Spleen (tissue), 11 donors: ENCODE measurements at regions not wholly inside any gene's neighbourhood (a gene's known extent, or its start where the extent isn't known, plus 50 kb on each side); places are given as distances from the start of the nearest gene placed in this dataset.
A peak's percentile ranks its signal among the peaks of the same experiment; 100 is the strongest.

Experiments
- DNase-seq: peaks from one replicate; pipeline ENCODE4 v3.0.0-alpha.2; 2020
- H3K27ac ChIP-seq, 8 donors: fragments of 200-600 bp; sonication (generic) in 7 of 8; 1 replicate in 4 of 8; 2 replicates in 4 of 8; pipeline versions ENCODE4 v1.5.0 to v1.8.0; 2016 to 2021; ENCODE audit warnings: inconsistent platforms in 4 of 8, mild to moderate bottlenecking in 4 of 8, moderate library complexity in 1 of 8
- H3K27me3 ChIP-seq, 7 donors: fragments of 200-600 bp; sonication (generic) in 6 of 7; replicated peaks in 1 of 7; 1 replicate in 4 of 7; 2 replicates in 3 of 7; pipeline versions ENCODE4 v1.5.0 to v1.8.0; 2016 to 2021; ENCODE audit warnings: inconsistent platforms in 3 of 7, mild to moderate bottlenecking in 1 of 7
- H3K36me3 ChIP-seq, 6 donors: fragments of 200-600 bp; sonication (generic) in 5 of 6; 1 replicate in 4 of 6; 2 replicates in 2 of 6; pipeline versions ENCODE4 v1.5.0 to v1.8.0; 2016 to 2021; ENCODE audit warnings: inconsistent platforms in 2 of 6
- H3K4me1 ChIP-seq, 6 donors: fragments of 200-600 bp; sonication (generic) in 5 of 6; 1 replicate in 3 of 6; 2 replicates in 3 of 6; pipeline versions ENCODE4 v1.5.0 to v1.8.0; 2016 to 2021; ENCODE audit warnings: inconsistent platforms in 3 of 6
- H3K4me3 ChIP-seq, 8 donors: fragments of 200-600 bp; sonication (generic) in 7 of 8; 1 replicate in 4 of 8; 2 replicates in 4 of 8; pipeline versions ENCODE4 v1.5.0 to v1.8.0; 2016 to 2021; ENCODE audit warnings: inconsistent platforms in 4 of 8, mild to moderate bottlenecking in 4 of 8, moderate library complexity in 2 of 8
- H3K9me3 ChIP-seq, 8 donors: fragments of 200-600 bp; sonication (generic) in 7 of 8; 1 replicate in 4 of 8; 2 replicates in 4 of 8; pipeline versions ENCODE4 v1.5.0 to v1.8.0; 2016 to 2021; ENCODE audit warnings: inconsistent platforms in 4 of 8
- POLR2A ChIP-seq, 3 donors: fragments of 450-650 bp; IDR thresholded peaks; one replicate each; pipeline ENCODE4 v1.5.1; 2017; ENCODE audit warnings: antibody characterized with exemption in 3 of 3, mild to moderate bottlenecking in 1 of 3
- POLR2AphosphoS5 ChIP-seq, 3 donors: sonication (generic); formaldehyde crosslinking; IDR thresholded peaks; one replicate each; pipeline ENCODE4 v1.5.1; 2017; ENCODE audit warnings: antibody characterized with exemption in 3 of 3
- WGBS, 5 donors: extraction: QIAGEN DNeasy Blood & Tissue Kit in 3 of 5; methylation state at CpG; one replicate each; pipeline versions ENCODE4 v1.1.5 to v1.1.7; 2013 to 2018; 5-methylcytosine and 5-hydroxymethylcytosine counted together
- intact Hi-C: fragments of 100-400 bp; cut with DNase I; formaldehyde crosslinking; loops from one replicate; pipeline ENCODE4 v1.15.0; 2023; ENCODE audit warnings: low total_unique reads
- TF ChIP-seq, protein P1 (sequence below), 11 experiments: fragments of 200-600 bp in 7 of 11; fragments of 450-650 bp in 4 of 11; sonication (generic) in 4 of 11; IDR thresholded peaks in 8 of 11; conservative IDR thresholded peaks in 3 of 11; 1 replicate in 7 of 11; 2 replicates in 4 of 11; pipeline versions ENCODE4 v1.4.0 to v1.8.0; 2016 to 2021; ENCODE audit warnings: antibody characterized with exemption in 11 of 11, inconsistent platforms in 4 of 11, mild to moderate bottlenecking in 1 of 11
- donor health status: healthy with polysubstance abuse.
- donor health status: DM: no; HTN: no; CAD: no; lungs with moderate emphysema.
- donor health status: DM: no; HTN: no; CAD: no.
- donor health status: Bipolar disorder and iron deficiency.
- donor health status: healthy.
- donor health status: DM: no; HTN: no; CAD: no.
- donor health status: DM: yes; HTN: yes; CAD: no.

DNA sequence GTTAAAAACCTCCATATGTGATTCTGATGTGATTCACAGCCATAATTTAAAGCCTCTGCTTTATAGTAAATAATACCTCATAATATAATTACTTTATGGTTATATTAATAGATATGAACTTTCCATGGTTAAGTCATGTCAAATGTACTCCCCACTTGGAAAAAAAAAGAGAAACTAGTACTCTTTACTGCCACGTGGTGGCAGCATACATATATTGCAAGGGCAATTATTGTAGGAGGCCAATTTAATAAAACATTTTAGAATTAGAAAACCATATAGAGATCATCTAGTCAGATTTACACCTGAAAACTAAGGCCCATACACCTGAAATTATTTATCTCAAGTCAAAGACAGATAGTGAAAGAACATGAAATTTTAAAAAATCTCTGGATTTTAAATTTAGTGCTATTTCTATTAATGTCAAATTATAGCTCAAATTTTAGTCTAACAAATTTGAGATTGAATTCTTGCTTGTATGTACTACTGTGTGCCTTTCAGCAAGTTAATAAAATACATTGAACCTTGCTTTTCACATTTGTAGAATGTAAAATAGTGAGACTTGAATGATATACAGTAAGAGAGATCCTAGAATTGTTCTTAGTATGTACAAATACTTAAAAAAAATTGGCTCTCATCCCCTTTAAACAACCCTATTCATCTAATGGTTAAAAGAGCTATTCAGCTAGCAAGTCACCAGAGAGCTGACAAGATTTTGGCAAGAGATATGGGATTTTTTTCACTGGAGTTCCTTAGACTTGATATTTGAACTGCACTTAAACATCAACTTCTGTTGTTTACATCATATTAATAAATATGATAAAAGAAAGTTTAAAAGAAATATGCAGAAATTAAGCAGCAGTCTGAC is 603.8 kb downstream of the TLE4 start:
- TF ChIP-seq POLR2AphosphoS5 (IDR thresholded peaks at IDR 0.05) (no peak), POLR2A (IDR thresholded peaks at IDR 0.05) (no peak)
- TF ChIP-seq, protein P1, sequence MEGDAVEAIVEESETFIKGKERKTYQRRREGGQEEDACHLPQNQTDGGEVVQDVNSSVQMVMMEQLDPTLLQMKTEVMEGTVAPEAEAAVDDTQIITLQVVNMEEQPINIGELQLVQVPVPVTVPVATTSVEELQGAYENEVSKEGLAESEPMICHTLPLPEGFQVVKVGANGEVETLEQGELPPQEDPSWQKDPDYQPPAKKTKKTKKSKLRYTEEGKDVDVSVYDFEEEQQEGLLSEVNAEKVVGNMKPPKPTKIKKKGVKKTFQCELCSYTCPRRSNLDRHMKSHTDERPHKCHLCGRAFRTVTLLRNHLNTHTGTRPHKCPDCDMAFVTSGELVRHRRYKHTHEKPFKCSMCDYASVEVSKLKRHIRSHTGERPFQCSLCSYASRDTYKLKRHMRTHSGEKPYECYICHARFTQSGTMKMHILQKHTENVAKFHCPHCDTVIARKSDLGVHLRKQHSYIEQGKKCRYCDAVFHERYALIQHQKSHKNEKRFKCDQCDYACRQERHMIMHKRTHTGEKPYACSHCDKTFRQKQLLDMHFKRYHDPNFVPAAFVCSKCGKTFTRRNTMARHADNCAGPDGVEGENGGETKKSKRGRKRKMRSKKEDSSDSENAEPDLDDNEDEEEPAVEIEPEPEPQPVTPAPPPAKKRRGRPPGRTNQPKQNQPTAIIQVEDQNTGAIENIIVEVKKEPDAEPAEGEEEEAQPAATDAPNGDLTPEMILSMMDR (IDR thresholded peaks at IDR 0.05 in 8 of 11, conservative IDR thresholded peaks at IDR 0.05 in 3 of 11) = peak; percentile 36 to 77 (median 60)
- Histone ChIP-seq H3K9me3 (peaks cover 0 to 27% (median 14%) of the 10 kb centered on the region in 8 donors), H3K36me3 (no peaks in the 10 kb centered on the region), H3K27ac (no peak overlapping the region), H3K4me1 (no peaks in the 10 kb centered on the region), H3K4me3 (no peak overlapping the region), H3K27me3 (no peaks in the 10 kb centered on the region)
- DNase-seq = no peak
- 0 to 2% (median 0%) methylated on average over 1 of the region's 1 CpG for WGBS, 5 donors
- intact Hi-C loops = no loop called here

DNA sequence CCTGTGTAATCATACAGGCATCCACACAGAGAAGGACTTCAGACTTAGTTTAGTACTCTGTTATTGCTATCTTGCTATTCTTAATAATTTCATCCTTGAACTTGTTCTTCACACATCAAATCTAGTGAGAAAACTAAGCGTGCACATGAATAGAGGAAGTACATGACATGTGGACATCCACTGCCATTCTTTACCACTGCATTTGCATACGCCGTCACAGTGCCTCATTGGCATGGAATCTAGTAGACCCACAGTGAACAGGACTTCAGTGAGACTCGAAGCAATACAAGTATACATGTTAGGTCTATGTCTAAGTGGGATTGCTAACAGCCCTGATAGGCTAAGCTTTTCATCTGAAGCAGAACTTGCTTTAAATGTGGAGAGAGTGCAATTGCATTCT is 592.1 kb downstream of the TLE4 start:
- Histone ChIP-seq H3K4me3 (no peak overlapping the region), H3K4me1 (peaks cover 0 to 6% (median under 1%) of the 10 kb centered on the region in 6 donors), H3K27me3 (no peaks in the 10 kb centered on the region), H3K36me3 (no peaks in the 10 kb centered on the region), H3K27ac (no peak overlapping the region), H3K9me3 (no peaks in the 10 kb centered on the region)
- DNase-seq = peak; percentile 76
- 59 to 70% (median 63%) methylated on average over 4 of the region's 4 CpGs for WGBS, 5 donors
- intact Hi-C loops = no loop called here
- TF ChIP-seq, protein P1 (IDR thresholded peaks at IDR 0.05 in 8 of 11, conservative IDR thresholded peaks at IDR 0.05 in 3 of 11) = no peak
- TF ChIP-seq POLR2AphosphoS5 (IDR thresholded peaks at IDR 0.05) (no peak), POLR2A (IDR thresholded peaks at IDR 0.05) (no peak)

DNA sequence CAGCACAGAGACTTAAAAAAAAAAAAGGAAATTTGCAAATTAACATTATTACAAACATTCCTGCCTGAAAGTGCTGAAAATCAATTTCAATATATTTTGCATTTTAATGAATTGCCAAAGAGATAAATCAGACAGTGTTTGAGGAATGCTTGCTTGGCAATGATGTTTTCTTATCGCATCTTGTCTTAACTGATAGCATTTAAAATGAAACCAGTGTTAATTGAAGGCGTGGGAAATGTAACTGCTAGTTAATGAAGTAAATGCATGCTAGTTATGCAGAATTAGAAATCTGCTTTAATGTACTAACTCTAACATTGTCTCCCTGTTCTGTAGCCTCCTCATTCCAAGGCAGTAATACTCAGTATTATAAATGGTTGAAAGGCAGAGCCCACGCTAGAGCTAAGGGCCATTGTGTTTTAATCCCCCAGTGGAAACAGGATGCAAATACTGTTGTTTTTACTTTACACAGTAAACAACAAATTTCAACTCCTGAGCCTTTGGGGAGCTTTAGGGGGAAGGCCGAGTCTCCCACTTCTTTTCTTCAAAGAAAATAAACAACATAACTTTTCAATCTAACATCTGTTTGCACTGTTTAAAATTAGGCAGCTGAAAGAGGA is 586.9 kb downstream of the TLE4 start:
- intact Hi-C loops = no loop called here
- Histone ChIP-seq H3K27ac (peak overlapping the region in 1 of 8 donors; percentile 44), H3K4me1 (peaks cover 0 to 32% (median 14%) of the 10 kb centered on the region in 6 donors), H3K36me3 (no peaks in the 10 kb centered on the region), H3K27me3 (no peaks in the 10 kb centered on the region), H3K9me3 (peaks cover 0 to 6% (median under 1%) of the 10 kb centered on the region in 8 donors), H3K4me3 (no peak overlapping the region)
- 70 to 82% (median 75%) methylated on average over 4 of the region's 4 CpGs for WGBS, 5 donors
- DNase-seq = no peak
- TF ChIP-seq POLR2AphosphoS5 (IDR thresholded peaks at IDR 0.05) (no peak), POLR2A (IDR thresholded peaks at IDR 0.05) (no peak)
- TF ChIP-seq, protein P1 (IDR thresholded peaks at IDR 0.05 in 8 of 11, conservative IDR thresholded peaks at IDR 0.05 in 3 of 11) = no peak

DNA sequence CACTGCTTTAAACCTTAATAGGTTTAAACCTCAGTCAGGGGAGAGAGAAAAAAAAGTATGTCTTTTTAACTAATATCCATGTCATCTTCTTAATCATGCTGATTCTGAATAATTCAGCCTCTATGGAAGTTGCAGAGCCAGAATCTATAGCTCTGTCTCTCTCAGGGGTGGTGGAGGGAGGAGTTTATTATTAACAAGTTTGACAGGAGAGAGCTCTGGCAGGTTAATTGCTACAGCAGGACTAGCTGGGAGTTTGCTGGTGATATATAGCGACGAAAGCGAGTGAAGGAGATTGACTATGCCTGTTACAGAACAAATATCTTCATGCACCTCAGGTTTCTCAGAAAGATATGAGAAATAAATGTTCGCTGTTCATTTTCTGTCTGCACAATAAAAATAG is 586.4 kb downstream of the TLE4 start:
- peaks cover 0 to 9% (median 2%) of the 10 kb centered on the region in 8 donors for H3K9me3 ChIP-seq
- peaks cover 0 to 32% (median 14%) of the 10 kb centered on the region in 6 donors for H3K4me1 ChIP-seq
- TF ChIP-seq POLR2A (IDR thresholded peaks at IDR 0.05) = no peak
- TF ChIP-seq, protein P1 (IDR thresholded peaks at IDR 0.05 in 8 of 11, conservative IDR thresholded peaks at IDR 0.05 in 3 of 11) = no peak
- TF ChIP-seq POLR2AphosphoS5 (IDR thresholded peaks at IDR 0.05) = no peak
- no peak for DNase-seq
- 78 to 84% (median 80%) methylated on average over 4 of the region's 4 CpGs for WGBS, 5 donors
- H3K4me3 ChIP-seq = no peak overlapping the region
- intact Hi-C loops = no loop called here
- no peaks in the 10 kb centered on the region for H3K27me3 ChIP-seq
- H3K27ac ChIP-seq = peak overlapping the region in 2 of 8 donors; percentile 8 to 44
- H3K36me3 ChIP-seq = no peaks in the 10 kb centered on the region
